Lower lobe of right lung (tissue), 2 donors: ENCODE measurements at regions not wholly inside any gene's neighbourhood (a gene's known extent, or its start where the extent isn't known, plus 50 kb on each side); places are given as distances from the start of the nearest gene placed in this dataset.

Experiments used
- ATAC-seq, 2 donors: fragments of 200-7000 bp; cut with Tn5 transposase; one replicate each; pipeline ENCODE4 v1.9.1; 2020 to 2022; ENCODE audit warnings: mild to moderate bottlenecking in 2 of 2, moderate library complexity in 2 of 2
- DNase-seq: peaks from one replicate; pipeline ENCODE4 v3.0.0-alpha.2; 2020
- H3K27ac ChIP-seq: fragments of 200-600 bp; one replicate; pipeline ENCODE4 v1.8.0; 2022
- H3K27me3 ChIP-seq: fragments of 200-600 bp; one replicate; pipeline ENCODE4 v1.8.0; 2022; ENCODE audit warnings: low read depth
- H3K36me3 ChIP-seq: fragments of 200-600 bp; one replicate; pipeline ENCODE4 v1.8.0; 2022; ENCODE audit warnings: mild to moderate bottlenecking
- H3K4me1 ChIP-seq: fragments of 200-600 bp; one replicate; pipeline ENCODE4 v1.8.0; 2022
- H3K4me3 ChIP-seq: fragments of 200-600 bp; one replicate; pipeline ENCODE4 v1.8.0; 2022; ENCODE audit warnings: mild to moderate bottlenecking
- H3K9me3 ChIP-seq: fragments of 200-600 bp; one replicate; pipeline ENCODE4 v1.8.0; 2022
- intact Hi-C: fragments of 100-400 bp; cut with DNase I; formaldehyde crosslinking; loops from one replicate; pipeline ENCODE4 v1.11.0; 2022
- TF ChIP-seq, protein P1 (sequence below): fragments of 200-600 bp; IDR thresholded peaks from one replicate; pipeline ENCODE4 v1.8.0; 2022; ENCODE audit warnings: antibody characterized with exemption, mild to moderate bottlenecking
- donor health status: DM: no; HTN: yes; CAD: no; lungs with severe emphysema.

DNA sequence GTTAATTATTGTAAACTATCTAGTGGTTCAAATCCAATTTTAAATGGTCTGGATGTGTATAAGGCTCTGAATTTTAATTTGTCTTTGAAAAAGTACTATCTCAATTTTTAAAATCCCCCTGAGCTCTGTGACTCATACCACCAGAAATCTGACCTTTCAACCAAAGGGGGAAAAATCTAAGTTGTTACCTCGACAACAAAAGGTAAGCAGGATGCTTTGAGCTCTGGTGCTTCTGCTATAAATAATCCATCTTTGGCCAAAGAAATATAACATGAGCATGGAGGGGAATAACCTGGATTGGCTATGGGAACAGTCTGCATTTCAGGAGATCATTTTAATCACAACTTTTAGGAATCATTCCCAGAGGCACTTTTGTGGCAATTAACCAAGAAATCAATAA is 76.3 kb upstream of the PCSK1 start:
- Histone ChIP-seq H3K36me3 (no peaks in the 10 kb centered on the region), H3K9me3 (no peaks in the 10 kb centered on the region), H3K4me1 (no peaks in the 10 kb centered on the region), H3K27me3 (no peaks in the 10 kb centered on the region), H3K4me3 (no peak overlapping the region), H3K27ac (no peak overlapping the region)
- DNase-seq (no peak), ATAC-seq (no peak)
- intact Hi-C loops = no loop called here
- TF ChIP-seq, protein P1, sequence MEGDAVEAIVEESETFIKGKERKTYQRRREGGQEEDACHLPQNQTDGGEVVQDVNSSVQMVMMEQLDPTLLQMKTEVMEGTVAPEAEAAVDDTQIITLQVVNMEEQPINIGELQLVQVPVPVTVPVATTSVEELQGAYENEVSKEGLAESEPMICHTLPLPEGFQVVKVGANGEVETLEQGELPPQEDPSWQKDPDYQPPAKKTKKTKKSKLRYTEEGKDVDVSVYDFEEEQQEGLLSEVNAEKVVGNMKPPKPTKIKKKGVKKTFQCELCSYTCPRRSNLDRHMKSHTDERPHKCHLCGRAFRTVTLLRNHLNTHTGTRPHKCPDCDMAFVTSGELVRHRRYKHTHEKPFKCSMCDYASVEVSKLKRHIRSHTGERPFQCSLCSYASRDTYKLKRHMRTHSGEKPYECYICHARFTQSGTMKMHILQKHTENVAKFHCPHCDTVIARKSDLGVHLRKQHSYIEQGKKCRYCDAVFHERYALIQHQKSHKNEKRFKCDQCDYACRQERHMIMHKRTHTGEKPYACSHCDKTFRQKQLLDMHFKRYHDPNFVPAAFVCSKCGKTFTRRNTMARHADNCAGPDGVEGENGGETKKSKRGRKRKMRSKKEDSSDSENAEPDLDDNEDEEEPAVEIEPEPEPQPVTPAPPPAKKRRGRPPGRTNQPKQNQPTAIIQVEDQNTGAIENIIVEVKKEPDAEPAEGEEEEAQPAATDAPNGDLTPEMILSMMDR = no peak

DNA sequence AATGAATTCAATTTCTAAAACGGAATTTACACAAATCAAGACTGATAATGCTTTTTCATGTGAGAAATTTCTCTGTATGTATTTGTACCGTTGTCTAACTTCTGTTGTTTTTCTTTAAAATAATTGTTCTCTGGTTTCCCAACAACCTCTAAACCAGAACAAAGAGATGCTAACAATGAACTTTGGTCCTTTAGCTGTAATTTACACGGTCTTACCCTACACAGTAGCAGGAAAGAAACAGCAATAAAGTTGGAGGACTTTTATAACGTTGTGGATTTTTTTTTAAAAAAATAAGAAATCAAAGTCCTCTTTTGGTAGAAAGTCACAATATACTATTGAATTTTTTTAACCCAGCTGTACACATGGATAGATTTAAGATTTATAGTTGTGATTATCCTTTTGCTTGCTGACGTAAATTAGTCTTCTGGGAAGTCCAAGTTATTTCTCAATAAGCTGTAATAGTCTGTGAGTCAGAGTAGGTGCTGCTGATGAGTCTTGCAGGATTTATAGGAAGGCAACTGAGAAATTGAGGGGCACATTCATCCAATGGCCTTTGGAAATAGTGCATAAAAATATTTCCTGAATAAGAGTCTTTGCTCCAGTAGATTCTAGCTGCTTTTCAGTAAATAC is 76.8 kb upstream of the PCSK1 start:
- intact Hi-C loops = no loop called here
- TF ChIP-seq, protein P1 = no peak
- Histone ChIP-seq H3K9me3 (no peaks in the 10 kb centered on the region), H3K27me3 (no peaks in the 10 kb centered on the region), H3K36me3 (no peaks in the 10 kb centered on the region), H3K4me3 (no peak overlapping the region), H3K4me1 (no peaks in the 10 kb centered on the region), H3K27ac (no peak overlapping the region)
- ATAC-seq = peak in 1 of 2 donors; percentile 39
- no peak for DNase-seq

DNA sequence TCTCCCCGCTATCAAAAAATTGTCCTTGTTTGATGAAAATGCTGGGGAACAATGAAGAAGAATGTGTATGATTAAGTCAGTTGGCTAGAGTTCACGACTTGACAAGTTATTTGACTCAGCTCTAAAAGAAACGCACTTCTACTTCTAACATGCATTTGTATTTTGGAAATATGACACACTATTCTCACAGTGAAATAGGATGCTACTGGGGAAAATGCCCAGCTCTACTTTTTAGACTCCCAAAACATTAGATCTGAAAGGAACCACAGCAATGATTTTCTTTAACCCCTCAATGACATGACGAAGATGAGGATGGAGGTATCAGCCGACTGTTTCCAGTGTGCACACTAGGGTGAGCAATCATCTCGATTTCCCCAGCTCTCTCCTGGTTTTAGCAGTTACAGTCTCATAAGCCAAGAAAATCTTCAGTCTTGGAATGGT is 83.6 kb upstream of the PCSK1 start:
- Histone ChIP-seq H3K27me3 (no peaks in the 10 kb centered on the region), H3K27ac (no peak overlapping the region), H3K36me3 (no peaks in the 10 kb centered on the region), H3K4me1 (no peaks in the 10 kb centered on the region), H3K9me3 (no peaks in the 10 kb centered on the region), H3K4me3 (no peak overlapping the region)
- no peak for ATAC-seq
- TF ChIP-seq, protein P1 = no peak
- intact Hi-C loops = no loop called here
- no peak for DNase-seq

DNA sequence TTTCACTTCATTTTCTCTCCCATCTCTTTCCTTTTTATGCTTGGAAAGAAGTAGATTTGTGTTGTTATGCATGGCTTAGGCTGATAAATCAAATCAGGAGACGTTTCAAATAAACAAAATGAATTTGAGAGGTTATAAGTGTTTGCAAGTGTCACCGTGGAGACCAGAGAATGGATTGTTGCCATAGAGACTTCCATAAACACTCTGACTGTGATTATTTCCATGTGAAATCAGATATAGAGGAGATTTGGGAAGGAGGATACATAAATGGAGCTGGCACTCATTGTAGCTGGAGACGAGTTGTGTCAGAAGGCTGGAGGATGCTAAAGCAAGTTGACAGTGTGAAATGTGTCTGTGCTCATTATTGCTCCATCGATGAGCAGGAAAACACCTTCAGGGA is 84.2 kb upstream of the PCSK1 start:
- H3K4me3 ChIP-seq = no peak overlapping the region
- intact Hi-C loops = no loop called here
- H3K27me3 ChIP-seq = no peaks in the 10 kb centered on the region
- H3K27ac ChIP-seq = no peak overlapping the region
- H3K36me3 ChIP-seq = no peaks in the 10 kb centered on the region
- no peaks in the 10 kb centered on the region for H3K9me3 ChIP-seq
- DNase-seq (no peak), ATAC-seq (no peak)
- TF ChIP-seq, protein P1 = no peak
- H3K4me1 ChIP-seq = no peaks in the 10 kb centered on the region

DNA sequence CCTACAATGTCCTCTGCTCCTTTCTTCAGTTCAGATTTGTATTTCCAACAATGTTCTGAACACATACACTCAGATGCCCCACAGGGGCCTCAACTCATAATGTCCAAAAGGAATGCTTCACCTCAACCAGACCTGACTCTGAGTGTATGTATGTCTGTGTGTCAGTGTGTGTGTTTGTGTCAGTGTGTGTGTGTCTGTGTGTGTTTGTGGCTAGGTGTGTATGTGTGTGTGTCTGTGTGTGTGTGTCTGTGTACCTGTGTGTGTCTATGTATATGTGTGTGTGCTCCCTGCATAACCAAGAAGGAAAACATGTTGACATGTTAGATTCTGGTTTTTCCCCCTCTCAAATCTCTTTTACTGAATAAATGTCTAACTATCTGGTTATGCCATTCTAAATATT is 87.3 kb upstream of the PCSK1 start:
- Histone ChIP-seq H3K9me3 (no peaks in the 10 kb centered on the region), H3K27me3 (no peaks in the 10 kb centered on the region), H3K36me3 (no peaks in the 10 kb centered on the region), H3K4me1 (no peaks in the 10 kb centered on the region), H3K4me3 (no peak overlapping the region), H3K27ac (no peak overlapping the region)
- no peak for DNase-seq
- intact Hi-C loops = no loop called here
- no peak for ATAC-seq
- TF ChIP-seq, protein P1 = no peak
